Kidney (tissue), 13 donors: ENCODE measurements at regions not wholly inside any gene's neighbourhood (a gene's known extent, or its start where the extent isn't known, plus 50 kb on each side); places are given as distances from the start of the nearest gene placed in this dataset.

Experiments used
- DNase-seq, 5 donors: peaks; one replicate each; pipeline ENCODE4 v3.0.0-alpha.2; 2013 to 2020
- FAIRE-seq: peaks from 2 replicates; lab custom pipeline; 2012; peaks lifted over from hg19 to GRCh38; lab: Jason Lieb, UNC
- H3K27ac ChIP-seq, 2 donors: one replicate each; pipeline ENCODE4 v1.7.0; 2013; ENCODE audit warnings: low read depth in 2 of 2, low read length in 2 of 2, inconsistent platforms in 1 of 2
- H3K27me3 ChIP-seq: one replicate; pipeline ENCODE4 v1.7.1; 2013; ENCODE audit warnings: low read length, inconsistent platforms; ENCODE audit not compliant: control insufficient read depth, insufficient read depth
- H3K36me3 ChIP-seq, 3 donors: one replicate each; pipeline versions ENCODE4 v1.7.0 to v1.7.1; 2013; ENCODE audit warnings: low read length in 3 of 3, control low read depth in 1 of 3, inconsistent platforms in 1 of 3; ENCODE audit not compliant: insufficient read depth in 3 of 3, control insufficient read depth in 2 of 3
- H3K4me1 ChIP-seq, 3 donors: one replicate each; pipeline versions ENCODE4 v1.7.0 to v1.7.1; 2013; ENCODE audit warnings: low read length in 3 of 3, inconsistent platforms in 1 of 3, low read depth in 1 of 3; ENCODE audit not compliant: control insufficient read depth in 2 of 3, insufficient read depth in 2 of 3
- H3K4me3 ChIP-seq, 3 donors: one replicate each; pipeline versions ENCODE4 v1.7.0 to v1.8.1; 2013; ENCODE audit warnings: low read length in 3 of 3, control low read depth in 1 of 3, inconsistent platforms in 1 of 3
- H3K9ac ChIP-seq, 3 donors: one replicate each; pipeline versions ENCODE4 v1.7.0 to v1.7.1; 2013; ENCODE audit warnings: low read length in 3 of 3, control low read depth in 1 of 3, inconsistent platforms in 1 of 3
- H3K9me3 ChIP-seq, 3 donors: one replicate each; pipeline versions ENCODE4 v1.7.0 to v1.7.1; 2013; ENCODE audit warnings: low read length in 3 of 3, control low read depth in 1 of 3, inconsistent platforms in 1 of 3; ENCODE audit not compliant: control insufficient read depth in 2 of 3, insufficient read depth in 1 of 3
- intact Hi-C: fragments of 100-400 bp; cut with DNase I; formaldehyde crosslinking; loops from one replicate; pipeline ENCODE4 v1.11.1; 2022
- TF ChIP-seq, protein P1 (sequence below): IDR thresholded peaks from 3 replicates; pipeline ENCODE4 v1.5.1; 2012; ENCODE audit warnings: mild to moderate bottlenecking, moderate library complexity, borderline replicate concordance; ENCODE audit not compliant: insufficient read depth; ENCODE audit errors: extremely low read depth
- donor health status: control.
- donor health status: control.
- donor health status: control.
- donor health status: control.
- donor health status: control.
- donor health status: DM: yes; HTN: yes; CAD: no.
- donor health status: Normal renal cell carcinoma (clear cell type).

GRCh38 chr9:78615372-78615771 is 318.4 kb downstream of the PSAT1 start:
- no peak overlapping the region for H3K27ac ChIP-seq
- H3K36me3 ChIP-seq = no peaks in the 10 kb centered on the region
- intact Hi-C loops = no loop called here
- TF ChIP-seq, protein P1, sequence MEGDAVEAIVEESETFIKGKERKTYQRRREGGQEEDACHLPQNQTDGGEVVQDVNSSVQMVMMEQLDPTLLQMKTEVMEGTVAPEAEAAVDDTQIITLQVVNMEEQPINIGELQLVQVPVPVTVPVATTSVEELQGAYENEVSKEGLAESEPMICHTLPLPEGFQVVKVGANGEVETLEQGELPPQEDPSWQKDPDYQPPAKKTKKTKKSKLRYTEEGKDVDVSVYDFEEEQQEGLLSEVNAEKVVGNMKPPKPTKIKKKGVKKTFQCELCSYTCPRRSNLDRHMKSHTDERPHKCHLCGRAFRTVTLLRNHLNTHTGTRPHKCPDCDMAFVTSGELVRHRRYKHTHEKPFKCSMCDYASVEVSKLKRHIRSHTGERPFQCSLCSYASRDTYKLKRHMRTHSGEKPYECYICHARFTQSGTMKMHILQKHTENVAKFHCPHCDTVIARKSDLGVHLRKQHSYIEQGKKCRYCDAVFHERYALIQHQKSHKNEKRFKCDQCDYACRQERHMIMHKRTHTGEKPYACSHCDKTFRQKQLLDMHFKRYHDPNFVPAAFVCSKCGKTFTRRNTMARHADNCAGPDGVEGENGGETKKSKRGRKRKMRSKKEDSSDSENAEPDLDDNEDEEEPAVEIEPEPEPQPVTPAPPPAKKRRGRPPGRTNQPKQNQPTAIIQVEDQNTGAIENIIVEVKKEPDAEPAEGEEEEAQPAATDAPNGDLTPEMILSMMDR = no peak
- DNase-seq (no peak), FAIRE-seq (no peak)
- no peaks in the 10 kb centered on the region for H3K9me3 ChIP-seq
- no peak overlapping the region for H3K4me3 ChIP-seq
- H3K4me1 ChIP-seq = no peaks in the 10 kb centered on the region
- no peaks in the 10 kb centered on the region for H3K27me3 ChIP-seq
- H3K9ac ChIP-seq = no peak overlapping the region

DNA sequence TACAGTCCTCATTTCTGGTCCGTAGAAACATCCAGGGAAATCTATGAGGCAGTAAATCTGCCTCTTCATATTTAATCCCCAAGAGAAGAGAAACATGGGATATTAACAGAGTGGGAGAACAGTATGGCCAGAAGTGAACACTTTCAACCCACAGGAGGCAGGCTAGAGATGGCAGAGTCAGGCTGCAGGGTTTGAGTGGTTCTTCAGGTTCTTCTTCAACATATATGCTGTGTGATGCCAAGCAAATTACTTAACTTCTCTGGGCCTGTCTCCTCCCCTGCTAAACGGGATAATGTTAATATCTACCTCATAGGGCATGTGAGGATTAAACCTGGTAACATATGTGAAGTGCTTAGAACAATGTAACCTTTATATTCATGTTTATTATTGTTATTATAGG is 321.8 kb downstream of the PSAT1 start:
- intact Hi-C loops = no loop called here
- TF ChIP-seq, protein P1 = no peak
- H3K9me3 ChIP-seq = no peaks in the 10 kb centered on the region
- H3K9ac ChIP-seq = no peak overlapping the region
- H3K4me3 ChIP-seq = no peak overlapping the region
- FAIRE-seq (no peak), DNase-seq (no peak)
- H3K27ac ChIP-seq = no peak overlapping the region
- H3K4me1 ChIP-seq = no peaks in the 10 kb centered on the region
- no peaks in the 10 kb centered on the region for H3K36me3 ChIP-seq
- no peaks in the 10 kb centered on the region for H3K27me3 ChIP-seq

DNA sequence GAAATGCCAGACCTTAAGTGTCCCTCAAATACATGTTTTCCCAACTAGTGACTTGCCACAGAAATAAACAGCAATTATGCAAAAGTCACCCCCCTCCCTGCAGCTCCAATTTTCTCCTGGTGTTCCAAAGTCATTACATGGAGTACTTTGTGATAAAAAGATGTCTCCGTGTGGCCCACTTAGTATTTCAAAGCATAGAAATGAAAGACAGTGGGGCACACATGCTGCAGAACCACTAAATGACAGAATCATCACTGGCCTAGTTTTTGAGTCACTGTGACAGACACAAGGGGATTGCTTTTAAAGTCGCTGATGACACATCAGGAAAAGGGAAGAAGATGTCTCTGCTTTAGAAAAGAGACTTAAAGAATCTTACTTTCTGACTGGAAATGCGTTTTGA is 323.4 kb downstream of the PSAT1 start:
- H3K27ac ChIP-seq = no peak overlapping the region
- H3K4me1 ChIP-seq = no peaks in the 10 kb centered on the region
- H3K9ac ChIP-seq = no peak overlapping the region
- H3K9me3 ChIP-seq = no peaks in the 10 kb centered on the region
- H3K36me3 ChIP-seq = no peaks in the 10 kb centered on the region
- TF ChIP-seq, protein P1 = no peak
- intact Hi-C loops = no loop called here
- FAIRE-seq = no peak
- no peak overlapping the region for H3K4me3 ChIP-seq
- no peaks in the 10 kb centered on the region for H3K27me3 ChIP-seq
- no peak for DNase-seq

GRCh38 chr9:78620764-78621163 is 323.8 kb downstream of the PSAT1 start:
- Histone ChIP-seq H3K27ac (no peak overlapping the region), H3K4me3 (no peak overlapping the region), H3K9ac (no peak overlapping the region), H3K36me3 (no peaks in the 10 kb centered on the region), H3K9me3 (no peaks in the 10 kb centered on the region), H3K4me1 (no peaks in the 10 kb centered on the region), H3K27me3 (no peaks in the 10 kb centered on the region)
- intact Hi-C loops = no loop called here
- TF ChIP-seq, protein P1 = no peak
- FAIRE-seq (no peak), DNase-seq (no peak)
